ENCODE measurements at regions not wholly inside any gene's neighbourhood (a gene's known extent, or its start where the extent isn't known, plus 50 kb on each side); places are given as distances from the start of the nearest gene placed in this dataset.
"Not testable (repeated sequence)": the region's sequence is repeated elsewhere in the genome, so short reads cannot be mapped to it uniquely, and the experiment has no call there.

- DNase-seq (no peak), ATAC-seq (no peak)
- intact Hi-C loops (cut with DNase I, micrococcal nuclease), result no loop called here
Observed at GRCh38 chr22:25388415-25388814, 169.0 kb downstream of the CRYBB2 start.

DNA sequence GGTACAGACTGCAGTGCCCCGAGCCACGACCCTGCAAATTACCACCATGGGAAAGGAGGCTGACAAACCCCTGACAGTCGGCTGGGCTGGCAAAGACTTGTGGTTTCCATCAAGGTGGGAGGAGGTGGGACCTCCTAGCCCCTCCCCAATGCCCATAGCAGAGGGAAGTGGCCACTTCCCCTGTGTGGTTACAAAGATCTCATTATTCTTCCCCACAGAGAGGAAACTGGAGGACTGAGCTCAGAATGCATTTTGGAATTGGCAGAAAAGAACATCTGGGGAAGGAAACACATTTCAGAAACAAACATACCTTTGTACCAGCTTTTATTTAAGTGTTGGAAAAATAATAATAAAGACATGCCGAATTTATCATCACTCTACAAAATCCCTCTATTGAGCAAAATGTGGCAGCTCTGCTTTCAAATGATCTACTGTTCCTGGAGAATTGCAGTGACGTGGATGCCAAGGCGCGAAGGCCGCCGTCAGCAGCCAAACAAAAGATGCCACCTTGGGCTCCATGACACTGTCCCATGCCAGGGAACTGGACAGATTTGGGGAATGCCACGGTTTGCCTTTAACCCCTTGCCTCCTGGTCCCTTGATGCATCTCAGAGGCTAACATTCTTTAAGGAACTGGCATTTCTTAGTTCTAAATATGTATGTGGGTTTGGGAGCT is 169.6 kb downstream of the CRYBB2 start:
- DNase-seq (no peak), ATAC-seq (no peak)
- intact Hi-C loops (cut with DNase I, micrococcal nuclease), result no loop called here

DNA sequence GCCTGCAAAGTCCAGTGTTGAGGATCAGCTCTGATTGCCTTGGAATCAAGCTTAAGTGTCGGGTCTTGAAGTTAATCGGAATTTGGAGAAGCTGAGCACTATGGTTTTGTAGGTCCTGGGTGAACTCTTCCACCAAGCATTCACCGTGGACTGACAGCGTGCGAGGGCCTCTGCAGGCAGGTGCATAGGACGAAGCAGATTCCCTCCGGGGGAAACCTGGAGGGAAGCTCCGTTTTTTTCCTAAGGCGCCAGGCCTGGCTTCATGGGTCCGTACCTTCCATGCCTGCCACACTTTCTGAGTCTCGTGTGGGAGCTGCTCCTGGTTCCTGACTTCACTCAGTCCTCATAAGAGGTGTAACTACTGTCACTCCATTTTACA is 170.1 kb downstream of the CRYBB2 start:
- ATAC-seq, result no peak
- intact Hi-C loops (cut with DNase I, micrococcal nuclease), result no loop called here
- no peak for DNase-seq

DNA sequence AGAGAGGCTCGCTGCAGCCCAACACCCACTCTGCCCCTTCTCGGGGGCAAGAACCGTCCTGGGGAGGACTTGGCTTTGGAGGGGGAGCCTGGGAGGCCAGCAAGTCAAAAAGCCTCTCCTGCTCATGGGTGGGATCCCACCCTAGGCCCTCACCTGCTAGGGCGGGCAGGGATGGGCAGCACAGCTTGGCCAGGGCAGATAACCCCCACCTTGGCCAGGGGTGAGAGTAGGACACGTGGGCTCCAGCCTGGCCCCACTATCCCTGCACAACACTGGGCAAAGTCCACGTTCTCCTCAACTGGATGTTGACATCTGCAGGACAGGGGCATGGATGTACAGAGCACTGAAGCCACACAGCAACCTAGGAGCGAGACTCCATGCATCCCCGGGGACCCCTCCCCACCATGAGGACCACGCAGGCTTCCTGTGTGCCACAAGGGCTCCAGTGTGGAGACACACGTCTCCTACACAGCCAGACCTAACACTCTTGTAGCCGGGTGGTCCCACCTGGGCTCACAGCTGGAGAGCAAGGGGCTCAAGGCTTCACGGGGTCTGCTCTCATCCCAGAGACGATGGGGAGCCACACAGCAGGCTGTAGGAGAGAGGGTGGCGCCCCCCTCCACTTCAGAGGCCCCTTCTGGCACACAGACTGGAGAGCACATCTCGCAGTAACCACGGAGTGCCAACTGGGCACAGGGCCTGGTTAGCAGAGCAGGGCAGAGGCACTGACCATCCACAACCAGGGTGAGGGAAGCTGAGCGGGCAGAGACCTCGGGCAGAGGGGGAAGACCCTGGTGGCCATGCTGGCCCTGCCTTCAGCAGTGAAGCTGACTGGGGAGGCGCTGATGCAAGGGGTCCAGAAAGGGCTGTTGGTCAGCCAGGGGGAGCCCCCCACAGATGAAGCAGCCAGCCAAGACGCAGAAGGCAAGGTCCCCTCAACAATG is 171.1 kb downstream of the CRYBB2 start:
- intact Hi-C loops (cut with DNase I, micrococcal nuclease), result no loop called here

DNA sequence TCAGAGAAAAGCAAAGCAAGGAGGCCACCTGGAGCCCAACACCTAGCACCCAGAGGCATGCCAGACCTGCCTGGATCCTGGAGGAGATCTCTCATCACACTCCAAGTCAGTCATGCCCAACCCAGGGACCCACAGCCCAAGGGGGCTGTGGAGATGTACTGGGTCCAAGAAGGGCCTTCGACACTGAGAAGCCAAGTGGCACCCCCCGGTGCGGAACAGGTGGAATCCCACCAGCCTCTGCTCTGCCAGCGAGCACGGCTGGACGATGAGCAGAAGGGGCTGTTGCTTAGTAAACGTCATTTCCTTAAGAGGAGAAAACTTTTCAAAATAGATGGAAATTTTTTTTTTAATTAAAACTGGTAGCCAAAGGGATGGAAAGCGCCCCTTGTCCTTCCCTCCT is 171.9 kb upstream of the GRK3 start:
- ATAC-seq, result no peak
- intact Hi-C loops (cut with DNase I, micrococcal nuclease), result no loop called here
- DNase-seq, result no peak

More for the DNA sequence above, 171.1 kb downstream of the CRYBB2 start:
- no peak for ATAC-seq
- no peak for DNase-seq

GRCh38 chr22:25393121-25393805 is 171.2 kb upstream of the GRK3 start:
- intact Hi-C loops (cut with DNase I, micrococcal nuclease), result no loop called here
- ATAC-seq (no peak), DNase-seq (no peak)

DNA sequence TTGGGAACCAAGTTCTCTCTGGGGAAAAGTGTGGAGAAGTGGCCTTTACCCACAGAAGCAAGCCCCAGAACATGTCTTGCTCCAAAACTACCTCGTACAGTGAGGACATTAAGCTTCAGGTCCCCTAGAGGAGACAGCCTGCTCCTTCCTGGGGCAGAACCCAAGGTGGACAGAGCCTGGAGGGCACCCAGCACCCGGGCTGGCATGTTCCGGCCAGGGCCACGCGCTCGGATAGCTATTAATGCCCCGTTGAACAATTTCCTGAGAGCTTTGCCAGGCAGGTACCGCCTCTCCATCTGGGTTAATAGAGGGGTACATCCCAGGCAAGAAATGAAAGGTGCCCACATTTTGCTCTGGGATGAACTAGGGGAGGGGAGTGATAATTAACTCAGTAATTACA is 169.0 kb upstream of the GRK3 start:
- ATAC-seq (no peak), DNase-seq (no peak)
- intact Hi-C loops (cut with DNase I, micrococcal nuclease), result no loop called here

GRCh38 chr22:25395915-25396314 is 168.6 kb upstream of the GRK3 start:
- DNase-seq (no peak), ATAC-seq (no peak)
- intact Hi-C loops (cut with DNase I, micrococcal nuclease), result no loop called here

- no peak for ATAC-seq
- intact Hi-C loops (cut with DNase I, micrococcal nuclease), result no loop called here
- no peak for DNase-seq
Observed at GRCh38 chr22:25396615-25397200, 167.8 kb upstream of the GRK3 start.

GRCh38 chr22:25397616-25398015 is 166.9 kb upstream of the GRK3 start:
- intact Hi-C loops (cut with DNase I, micrococcal nuclease), result no loop called here
- ATAC-seq (peak; percentile 64), DNase-seq (no peak)

DNA sequence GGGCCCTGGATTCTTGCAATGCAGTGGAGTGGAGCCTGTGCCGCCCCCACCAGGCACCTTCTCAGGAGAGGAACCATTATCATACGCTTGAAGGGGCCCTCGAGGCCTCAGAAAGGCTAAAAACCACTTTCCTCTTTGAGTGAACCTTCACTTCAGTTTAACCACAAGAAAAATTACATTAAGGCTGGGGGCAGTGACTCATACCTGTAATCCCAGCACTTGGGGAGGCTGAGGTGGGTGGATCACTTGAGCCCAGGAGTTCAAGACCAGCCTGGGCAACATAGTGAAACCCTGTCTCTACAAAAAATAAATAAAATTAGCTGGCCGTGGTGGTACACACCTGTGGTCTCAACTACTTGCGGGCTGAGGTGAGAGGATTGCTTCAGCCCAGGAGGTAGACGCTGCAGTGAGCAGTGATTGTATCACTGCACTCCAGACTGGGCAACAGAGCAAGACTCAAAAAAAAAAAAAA is 165.8 kb upstream of the GRK3 start:
- DNase-seq; intact Hi-C loops (cut with DNase I, micrococcal nuclease); ATAC-seq: not testable (repeated sequence)

DNA sequence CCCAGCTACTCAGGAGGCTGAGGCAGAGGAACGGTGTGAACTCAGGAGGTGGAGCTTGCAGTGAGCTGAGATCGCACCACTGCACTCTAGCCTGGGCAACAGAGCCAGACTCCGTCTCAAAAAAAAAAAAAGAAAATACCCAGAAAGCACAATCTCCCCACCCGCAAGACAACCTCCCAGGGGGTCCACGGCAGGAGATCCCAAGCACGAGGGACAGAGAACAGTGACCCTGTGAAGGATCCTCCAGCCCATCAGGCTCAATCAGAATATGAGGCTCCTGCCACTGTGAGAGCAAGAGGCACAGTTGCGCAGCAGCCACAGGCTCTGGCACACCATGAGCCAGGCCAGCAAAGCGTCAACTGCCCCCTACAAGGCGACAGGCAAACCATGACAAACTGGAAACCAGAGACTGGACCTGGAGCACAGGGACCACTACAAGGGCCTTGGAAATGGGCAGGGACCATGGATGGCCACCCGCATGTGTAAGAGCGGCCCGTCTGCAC is 164.8 kb upstream of the GRK3 start:
- ATAC-seq (no peak), DNase-seq (no peak)
- intact Hi-C loops (cut with DNase I, micrococcal nuclease), result no loop called here

GRCh38 chr22:25402160-25402500 is 162.3 kb upstream of the GRK3 start:
- no peak for ATAC-seq
- no peak for DNase-seq
- intact Hi-C loops (cut with DNase I, micrococcal nuclease), result no loop called here

DNA sequence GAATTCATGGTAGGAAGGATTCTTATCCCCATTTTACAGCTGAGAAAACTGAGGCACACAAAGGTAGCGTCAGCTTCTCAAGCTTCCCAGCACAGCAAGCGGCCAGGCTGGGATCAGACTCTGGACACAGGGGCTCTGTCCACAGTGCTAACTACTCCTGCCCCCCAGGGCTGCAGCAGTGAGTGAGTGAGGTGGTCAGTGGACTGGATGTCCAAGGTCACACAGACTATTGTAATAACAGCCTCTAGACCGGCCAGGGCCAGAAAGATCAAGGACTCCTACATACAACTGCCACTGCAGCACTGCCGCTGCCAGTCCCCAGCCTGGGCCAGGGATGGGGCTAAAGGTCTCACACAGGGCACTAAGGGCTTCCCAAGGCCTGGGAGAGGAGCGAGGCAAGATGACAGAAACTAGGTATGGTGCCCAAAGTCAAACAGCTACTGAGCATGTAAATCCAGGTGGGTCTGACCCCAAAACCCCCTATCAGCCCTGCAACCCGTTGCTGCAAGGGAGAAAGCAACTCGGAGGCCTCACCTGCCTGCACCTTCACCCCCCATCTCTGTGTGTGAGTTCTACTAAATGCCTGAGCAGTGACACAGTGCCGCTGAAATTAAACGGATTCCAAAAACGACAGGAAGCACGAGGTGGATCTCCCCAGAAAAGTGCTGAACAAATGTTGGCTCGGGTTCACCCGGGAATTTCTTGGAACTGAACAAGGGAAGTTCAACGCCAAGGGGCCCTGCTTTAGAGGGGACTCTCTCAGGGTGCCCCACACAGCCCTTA is 161.8 kb upstream of the GRK3 start:
- ATAC-seq (no peak), DNase-seq (no peak)
- intact Hi-C loops (cut with DNase I, micrococcal nuclease), result no loop called here

DNA sequence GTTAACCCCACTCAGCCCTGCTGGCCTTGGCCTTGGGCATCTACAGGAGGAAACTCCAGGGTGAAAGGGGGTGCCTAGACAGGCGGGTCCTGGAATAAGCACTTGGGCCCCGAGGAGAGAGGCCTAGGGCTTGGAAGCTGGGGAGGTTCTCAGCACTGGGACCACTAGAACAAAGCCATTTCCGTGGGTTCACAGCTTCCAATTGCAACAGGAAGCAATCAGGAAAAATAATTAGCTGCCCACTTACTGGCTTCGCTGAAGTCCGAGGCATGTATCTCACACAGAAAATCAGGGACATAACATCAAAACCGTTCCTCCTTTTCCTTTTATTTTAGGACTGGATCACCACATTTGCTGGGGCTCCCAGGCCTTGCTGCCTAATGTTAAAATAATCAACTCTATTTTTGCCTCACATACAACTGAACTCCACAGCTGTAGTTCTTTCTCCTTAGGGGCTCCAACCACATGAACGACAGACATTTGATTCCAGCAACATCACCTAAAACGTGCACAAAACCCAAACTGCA is 161.1 kb upstream of the GRK3 start:
- ATAC-seq (no peak), DNase-seq (no peak)
- intact Hi-C loops (cut with DNase I, micrococcal nuclease), result no loop called here

- DNase-seq, result peak in 1 of 2 donors; percentile 34
- ATAC-seq, result peak; percentile 12
- intact Hi-C loops (cut with DNase I, micrococcal nuclease), result no loop called here
Observed at GRCh38 chr22:25403811-25404471, 160.5 kb upstream of the GRK3 start.

DNA sequence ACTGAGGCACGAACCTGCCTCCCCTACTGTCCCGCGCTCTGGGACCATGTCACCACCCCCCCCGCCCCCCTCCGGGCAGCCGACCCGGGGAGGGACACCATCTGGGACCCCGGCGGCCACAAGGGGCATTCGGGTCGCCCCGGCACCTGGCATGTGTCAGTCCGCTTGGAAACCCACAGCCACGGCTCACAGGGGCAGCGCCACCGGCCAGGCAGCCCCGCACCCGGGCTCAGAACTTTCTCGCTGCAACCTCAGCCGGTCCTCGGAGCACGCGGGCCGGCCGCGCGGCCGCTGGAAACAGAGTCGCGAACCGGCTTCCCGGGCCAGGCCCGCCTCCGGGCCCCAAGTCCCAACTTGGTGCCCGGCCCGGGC is 159.9 kb upstream of the GRK3 start:
- ATAC-seq, result no peak
- intact Hi-C loops (cut with DNase I, micrococcal nuclease), result no loop called here
- DNase-seq, result peak in 1 of 2 donors; percentile 43
